ENCODE measurements at regions not wholly inside any gene's neighbourhood (a gene's known extent, or its start where the extent isn't known, plus 50 kb on each side); places are given as distances from the start of the nearest gene placed in this dataset.

GRCh38 chr13:105643966-105644365 is 891.5 kb downstream of the EFNB2 start:
- TF ChIP-seq RFX5 (IDR thresholded peaks at IDR 0.05; ENCODE audit: borderline replicate concordance, low read depth, low read length): no peak
- TF ChIP-seq, protein P1, sequence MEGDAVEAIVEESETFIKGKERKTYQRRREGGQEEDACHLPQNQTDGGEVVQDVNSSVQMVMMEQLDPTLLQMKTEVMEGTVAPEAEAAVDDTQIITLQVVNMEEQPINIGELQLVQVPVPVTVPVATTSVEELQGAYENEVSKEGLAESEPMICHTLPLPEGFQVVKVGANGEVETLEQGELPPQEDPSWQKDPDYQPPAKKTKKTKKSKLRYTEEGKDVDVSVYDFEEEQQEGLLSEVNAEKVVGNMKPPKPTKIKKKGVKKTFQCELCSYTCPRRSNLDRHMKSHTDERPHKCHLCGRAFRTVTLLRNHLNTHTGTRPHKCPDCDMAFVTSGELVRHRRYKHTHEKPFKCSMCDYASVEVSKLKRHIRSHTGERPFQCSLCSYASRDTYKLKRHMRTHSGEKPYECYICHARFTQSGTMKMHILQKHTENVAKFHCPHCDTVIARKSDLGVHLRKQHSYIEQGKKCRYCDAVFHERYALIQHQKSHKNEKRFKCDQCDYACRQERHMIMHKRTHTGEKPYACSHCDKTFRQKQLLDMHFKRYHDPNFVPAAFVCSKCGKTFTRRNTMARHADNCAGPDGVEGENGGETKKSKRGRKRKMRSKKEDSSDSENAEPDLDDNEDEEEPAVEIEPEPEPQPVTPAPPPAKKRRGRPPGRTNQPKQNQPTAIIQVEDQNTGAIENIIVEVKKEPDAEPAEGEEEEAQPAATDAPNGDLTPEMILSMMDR (IDR thresholded peaks at IDR 0.05; ENCODE audit: control extremely low read depth in 1 of 3, insufficient read depth in 1 of 3, low read depth in 1 of 3, low read length in 3 of 3): no peak
- TF ChIP-seq JUND (IDR thresholded peaks at IDR 0.05; ENCODE audit: low read length): no peak
- no peak for TF ChIP-seq EP300 (IDR thresholded peaks at IDR 0.05; ENCODE audit: borderline replicate concordance in 1 of 2, low read depth in 2 of 2, low read length in 2 of 2)
